Activated CD8-positive, alpha-beta T cell treated with anti-CD3 and anti-CD28 coated beads for 36 hours (primary cell): ENCODE measurements at regions not wholly inside any gene's neighbourhood (a gene's known extent, or its start where the extent isn't known, plus 50 kb on each side); places are given as distances from the start of the nearest gene placed in this dataset.

Source experiments
- ATAC-seq: fragments of 200-7000 bp; cut with Tn5 transposase; one replicate; pipeline ENCODE4 v1.10.0; 2021; ENCODE audit warnings: mild to moderate bottlenecking, moderate library complexity
- CTCF ChIA-PET: fragments of 350-600 bp; sonication (Branson Sonifier 250); formaldehyde crosslinking; loops from one replicate; lab custom pipeline; 2021; ENCODE audit warnings: antibody characterized with exemption; lab: Charles Lee
- POLR2A ChIA-PET: fragments of 350-600 bp; sonication (Branson Sonifier 250); formaldehyde crosslinking; loops from one replicate; lab custom pipeline; 2021; ENCODE audit warnings: antibody characterized with exemption; lab: Charles Lee
- DNase-seq: peaks from one replicate; pipeline ENCODE4 v3.0.0-alpha.2; 2020
- H3K27ac Mint-ChIP-seq: one replicate; pipeline ENCODE4 v1.8.0; 2021; ENCODE audit warnings: mild to moderate bottlenecking, mixed read lengths
- H3K27me3 Mint-ChIP-seq: one replicate; pipeline ENCODE4 v1.8.0; 2021; ENCODE audit warnings: mixed read lengths
- H3K36me3 Mint-ChIP-seq: one replicate; pipeline ENCODE4 v1.8.0; 2021; ENCODE audit warnings: low read depth, mixed read lengths
- H3K4me1 Mint-ChIP-seq: one replicate; pipeline ENCODE4 v1.8.0; 2021; ENCODE audit warnings: low read depth, mixed read lengths
- H3K4me3 Mint-ChIP-seq: one replicate; pipeline ENCODE4 v1.8.0; 2021; ENCODE audit warnings: mild to moderate bottlenecking, moderate library complexity, mixed read lengths
- H3K9me3 Mint-ChIP-seq: one replicate; pipeline ENCODE4 v1.8.0; 2021; ENCODE audit warnings: mixed read lengths
- CTCF ChIP-seq: fragments of 200-600 bp; IDR thresholded peaks from one replicate; pipeline ENCODE4 v1.8.0; 2022; ENCODE audit warnings: antibody characterized with exemption, mild to moderate bottlenecking
- intact Hi-C: fragments of 100-400 bp; cut with micrococcal nuclease; formaldehyde crosslinking; loops from one replicate; pipeline ENCODE4 v1.10.0; 2022

- intact Hi-C loops = no loop called here
- no peak for TF ChIP-seq CTCF
- ATAC-seq (no peak), DNase-seq (no peak)
- Mint-ChIP-seq H3K9me3 (peaks cover 6% of the 10 kb centered on the region), H3K4me3 (no peak overlapping the region), H3K36me3 (no peaks in the 10 kb centered on the region), H3K27ac (no peak overlapping the region), H3K27me3 (no peaks in the 10 kb centered on the region), H3K4me1 (no peaks in the 10 kb centered on the region)
- CTCF ChIA-PET = no interaction called here
- POLR2A ChIA-PET = no interaction called here
Measured at GRCh38 chr3:74479915-74480314, 134.5 kb downstream of the CNTN3 start.

DNA sequence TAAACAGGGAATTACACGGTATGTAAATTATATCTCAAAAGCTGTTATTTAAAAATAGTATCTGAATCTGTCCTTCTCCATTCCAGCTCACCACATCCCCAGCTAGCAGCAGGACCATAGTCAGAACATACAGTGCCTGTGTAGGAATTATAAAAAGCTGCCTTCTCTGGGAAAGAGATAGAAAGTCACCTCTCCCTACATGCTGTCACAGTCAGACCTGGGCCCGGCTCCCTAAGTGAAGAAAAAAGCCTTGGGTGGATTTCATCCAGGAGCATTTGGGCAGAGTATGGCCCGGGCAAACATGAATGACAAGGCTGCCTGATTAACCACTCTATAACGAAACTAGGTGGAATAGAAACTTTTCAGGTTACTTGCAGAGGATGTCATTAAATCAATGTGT is 144.1 kb downstream of the CNTN3 start:
- no peaks in the 10 kb centered on the region for H3K36me3 Mint-ChIP-seq
- POLR2A ChIA-PET = no interaction called here

DNA sequence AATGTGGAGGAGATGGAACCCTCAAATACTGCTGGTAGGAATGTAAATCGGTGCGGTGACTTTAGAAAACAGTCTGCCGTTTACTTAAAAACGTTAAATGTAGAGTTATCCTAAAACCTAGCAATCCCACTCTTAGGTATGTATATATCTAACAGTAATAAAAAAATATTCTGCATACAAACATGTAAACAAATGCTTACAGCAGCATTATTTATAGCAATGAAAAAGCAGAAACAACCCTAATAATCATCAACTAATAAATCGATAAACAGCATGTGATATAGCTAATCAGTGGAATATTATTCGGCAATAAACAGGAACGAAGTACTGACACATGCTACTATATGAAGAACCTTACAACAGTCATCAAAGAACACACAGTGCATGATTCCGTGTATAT is 144.7 kb downstream of the CNTN3 start:
- ChIA-PET CTCF (no interaction called here), POLR2A (no interaction called here)
- no peaks in the 10 kb centered on the region for H3K36me3 Mint-ChIP-seq
- intact Hi-C loops = no loop called here
- H3K4me1 Mint-ChIP-seq = no peaks in the 10 kb centered on the region
- TF ChIP-seq CTCF = no peak
- H3K27ac Mint-ChIP-seq = no peak overlapping the region
- no peaks in the 10 kb centered on the region for H3K9me3 Mint-ChIP-seq
- H3K4me3 Mint-ChIP-seq = no peak overlapping the region
- H3K27me3 Mint-ChIP-seq = no peaks in the 10 kb centered on the region
- DNase-seq (no peak), ATAC-seq (no peak)

More for the DNA sequence above, 144.1 kb downstream of the CNTN3 start:
- no peak for TF ChIP-seq CTCF
- H3K9me3 Mint-ChIP-seq = no peaks in the 10 kb centered on the region
- no peaks in the 10 kb centered on the region for H3K27me3 Mint-ChIP-seq
- DNase-seq (no peak), ATAC-seq (no peak)
- intact Hi-C loops = no loop called here
- H3K4me1 Mint-ChIP-seq = no peaks in the 10 kb centered on the region
- no peak overlapping the region for H3K27ac Mint-ChIP-seq
- no peak overlapping the region for H3K4me3 Mint-ChIP-seq
- CTCF ChIA-PET = no interaction called here

GRCh38 chr3:74469151-74469550 is 145.3 kb downstream of the CNTN3 start:
- ChIA-PET CTCF (no interaction called here), POLR2A (no interaction called here)
- intact Hi-C loops = no loop called here
- no peaks in the 10 kb centered on the region for H3K9me3 Mint-ChIP-seq
- H3K4me3 Mint-ChIP-seq = no peak overlapping the region
- no peaks in the 10 kb centered on the region for H3K36me3 Mint-ChIP-seq
- H3K27me3 Mint-ChIP-seq = no peaks in the 10 kb centered on the region
- H3K4me1 Mint-ChIP-seq = no peaks in the 10 kb centered on the region
- no peak for TF ChIP-seq CTCF
- H3K27ac Mint-ChIP-seq = no peak overlapping the region
- no peak for DNase-seq
- ATAC-seq = no peak

- POLR2A ChIA-PET = no interaction called here
- no peak overlapping the region for H3K4me3 Mint-ChIP-seq
- no peak for DNase-seq
- no peak overlapping the region for H3K27ac Mint-ChIP-seq
- H3K36me3 Mint-ChIP-seq = no peaks in the 10 kb centered on the region
- TF ChIP-seq CTCF = no peak
- CTCF ChIA-PET = no interaction called here
- no peaks in the 10 kb centered on the region for H3K4me1 Mint-ChIP-seq
- no peaks in the 10 kb centered on the region for H3K27me3 Mint-ChIP-seq
- no peak for ATAC-seq
- H3K9me3 Mint-ChIP-seq = peaks cover 3% of the 10 kb centered on the region
- intact Hi-C loops = no loop called here
Measured at GRCh38 chr3:74465715-74466410, 148.6 kb downstream of the CNTN3 start.
